Omental fat pad (tissue), 3 donors: ENCODE measurements at regions not wholly inside any gene's neighbourhood (a gene's known extent, or its start where the extent isn't known, plus 50 kb on each side); places are given as distances from the start of the nearest gene placed in this dataset.

Source experiments
- ATAC-seq: fragments of 150-250 bp; one replicate; pipeline ENCODE4 v1.9.1; 2016; ENCODE audit warnings: mild to moderate bottlenecking, moderate library complexity; ENCODE audit not compliant: low FRiP score
- DNase-seq: peaks from one replicate; pipeline ENCODE4 v3.0.0-alpha.2; 2019; ENCODE audit warnings: low spot score
- CTCF ChIP-seq, 3 donors: fragments of 450-650 bp; IDR thresholded peaks; one replicate each; pipeline ENCODE4 v1.5.1; 2016 to 2017; ENCODE audit warnings: antibody characterized with exemption in 3 of 3, mild to moderate bottlenecking in 3 of 3, moderate library complexity in 2 of 3

- ATAC-seq (no peak), DNase-seq (no peak)
- no peak for TF ChIP-seq CTCF (IDR thresholded peaks at IDR 0.05)
Observed at GRCh38 chr13:76737526-76737925, 148.7 kb downstream of the KCTD12 start.

GRCh38 chr13:76735641-76736040, 150.6 kb downstream of the KCTD12 start:
- no peak for TF ChIP-seq CTCF (IDR thresholded peaks at IDR 0.05)
- ATAC-seq (no peak), DNase-seq (no peak)

GRCh38 chr13:76733671-76734070, 152.5 kb downstream of the KCTD12 start:
- ATAC-seq (no peak), DNase-seq (no peak)
- TF ChIP-seq CTCF (IDR thresholded peaks at IDR 0.05) = no peak

- no peak for TF ChIP-seq CTCF (IDR thresholded peaks at IDR 0.05)
- ATAC-seq (no peak), DNase-seq (no peak)
Observed at GRCh38 chr13:76732367-76732766, 153.8 kb downstream of the KCTD12 start.

GRCh38 chr13:76730220-76730619, 156.0 kb downstream of the KCTD12 start:
- ATAC-seq = no peak
- TF ChIP-seq CTCF (IDR thresholded peaks at IDR 0.05) = no peak
- no peak for DNase-seq

- ATAC-seq (no peak), DNase-seq (no peak)
- TF ChIP-seq CTCF (IDR thresholded peaks at IDR 0.05) = no peak
Observed at GRCh38 chr13:76729691-76730090, 156.5 kb downstream of the KCTD12 start.

GRCh38 chr13:76725896-76726295, 160.3 kb downstream of the KCTD12 start:
- DNase-seq (no peak), ATAC-seq (no peak)
- no peak for TF ChIP-seq CTCF (IDR thresholded peaks at IDR 0.05)
